CD8-positive, alpha-beta memory T cell (primary cell): ENCODE measurements at regions not wholly inside any gene's neighbourhood (a gene's known extent, or its start where the extent isn't known, plus 50 kb on each side); places are given as distances from the start of the nearest gene placed in this dataset.

Experiments
- CTCF ChIA-PET: fragments of 350-600 bp; sonication (Branson Sonifier 250); formaldehyde crosslinking; loops from one replicate; lab custom pipeline; 2021; ENCODE audit warnings: antibody characterized with exemption; lab: Charles Lee
- POLR2A ChIA-PET: fragments of 350-600 bp; sonication (Branson Sonifier 250); formaldehyde crosslinking; loops from one replicate; lab custom pipeline; 2021; ENCODE audit warnings: antibody characterized with exemption; lab: Charles Lee
- DNase-seq, 5 donors: peaks; one replicate each; pipeline versions ENCODE4 v3.0.0 to v3.0.0-alpha.2; 2020 to 2022; ENCODE audit warnings: mixed read lengths in 1 of 5
- H3K27ac ChIP-seq: one replicate; pipeline ENCODE4 v1.7.0; 2013; ENCODE audit warnings: low read depth, mild to moderate bottlenecking, low read length, moderate library complexity
- H3K27me3 ChIP-seq: 2 replicates; pipeline ENCODE4 v1.7.0; 2013; ENCODE audit warnings: low read length, mild to moderate bottlenecking; ENCODE audit not compliant: insufficient read depth, poor library complexity, severe bottlenecking
- H3K36me3 ChIP-seq: 2 replicates; pipeline ENCODE4 v1.7.0; 2013; ENCODE audit warnings: mild to moderate bottlenecking, low read length, moderate library complexity; ENCODE audit not compliant: insufficient read depth
- H3K4me1 ChIP-seq: 2 replicates; pipeline ENCODE4 v1.7.0; 2013; ENCODE audit warnings: mild to moderate bottlenecking, low read length, moderate library complexity; ENCODE audit not compliant: insufficient read depth
- H3K4me3 ChIP-seq: 2 replicates; pipeline ENCODE4 v1.7.0; 2013; ENCODE audit warnings: mild to moderate bottlenecking, low read length
- H3K9me3 ChIP-seq: 2 replicates; pipeline ENCODE4 v1.7.0; 2013; ENCODE audit warnings: mild to moderate bottlenecking, low read length
- H3K27ac Mint-ChIP-seq, 8 donors: one replicate each; pipeline ENCODE4 v1.8.0; 2020 to 2021; ENCODE audit warnings: mixed read lengths in 8 of 8, mild to moderate bottlenecking in 6 of 8, inconsistent platforms in 3 of 8, moderate library complexity in 3 of 8
- H3K27me3 Mint-ChIP-seq, 2 donors: one replicate each; pipeline ENCODE4 v1.8.0; 2020 to 2021; ENCODE audit warnings: mixed read lengths in 2 of 2, mild to moderate bottlenecking in 1 of 2, moderate library complexity in 1 of 2
- H3K36me3 Mint-ChIP-seq, 3 donors: one replicate each; pipeline ENCODE4 v1.8.0; 2020 to 2021; ENCODE audit warnings: mixed read lengths in 3 of 3, inconsistent platforms in 1 of 3, mild to moderate bottlenecking in 1 of 3
- H3K4me1 Mint-ChIP-seq, 3 donors: one replicate each; pipeline ENCODE4 v1.8.0; 2020 to 2021; ENCODE audit warnings: mixed read lengths in 3 of 3, inconsistent platforms in 1 of 3, mild to moderate bottlenecking in 1 of 3
- H3K4me3 Mint-ChIP-seq, 7 donors: one replicate each; pipeline ENCODE4 v1.8.0; 2020 to 2021; ENCODE audit warnings: mixed read lengths in 7 of 7, mild to moderate bottlenecking in 6 of 7, moderate library complexity in 4 of 7, inconsistent platforms in 2 of 7
- H3K9me3 Mint-ChIP-seq, 5 donors: one replicate each; pipeline ENCODE4 v1.8.0; 2020 to 2022; ENCODE audit warnings: mixed read lengths in 5 of 5, mild to moderate bottlenecking in 3 of 5, moderate library complexity in 2 of 5, inconsistent platforms in 1 of 5

- H3K4me1 ChIP-seq: no peaks in the 10 kb centered on the region
- no peaks in the 10 kb centered on the region for H3K9me3 ChIP-seq
- H3K4me3 Mint-ChIP-seq: no peak overlapping the region
- H3K27me3 Mint-ChIP-seq: peaks cover 9 to 20% of the 10 kb centered on the region in 2 donors
- H3K27me3 ChIP-seq: no peaks in the 10 kb centered on the region
- H3K4me3 ChIP-seq: no peak overlapping the region
- no peak overlapping the region for H3K27ac Mint-ChIP-seq
- no peaks in the 10 kb centered on the region for H3K9me3 Mint-ChIP-seq
- no peaks in the 10 kb centered on the region for H3K36me3 Mint-ChIP-seq
- ChIA-PET POLR2A (no interaction called here), CTCF (no interaction called here)
- no peak overlapping the region for H3K27ac ChIP-seq
- H3K4me1 Mint-ChIP-seq: no peaks in the 10 kb centered on the region
- no peak for DNase-seq
- H3K36me3 ChIP-seq: no peaks in the 10 kb centered on the region
Observed at GRCh38 chr2:236892721-236893120, 193.0 kb upstream of the COPS8 start.

DNA sequence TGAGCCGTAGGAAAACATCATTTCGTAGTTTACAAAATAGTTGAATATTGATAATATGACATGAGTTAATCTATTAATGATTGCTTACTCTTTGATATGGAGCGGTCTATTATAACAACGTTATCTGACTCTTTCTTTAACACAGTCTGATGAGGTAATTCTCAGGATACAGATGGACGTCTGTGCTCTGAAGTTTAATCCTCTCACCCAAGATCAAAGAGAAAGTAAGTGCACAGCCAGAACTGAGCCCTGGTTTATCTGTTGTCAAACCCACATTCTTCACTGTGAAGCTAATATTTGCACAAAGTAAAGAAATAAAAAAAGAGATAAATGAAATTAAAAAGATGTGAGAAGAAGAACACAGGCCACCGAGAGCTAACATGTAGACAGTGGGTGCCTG is 190.9 kb upstream of the COPS8 start:
- CTCF ChIA-PET: no interaction called here
- DNase-seq: no peak
- H3K27ac Mint-ChIP-seq: peak overlapping the region in 1 of 8 donors; percentile 21

DNA sequence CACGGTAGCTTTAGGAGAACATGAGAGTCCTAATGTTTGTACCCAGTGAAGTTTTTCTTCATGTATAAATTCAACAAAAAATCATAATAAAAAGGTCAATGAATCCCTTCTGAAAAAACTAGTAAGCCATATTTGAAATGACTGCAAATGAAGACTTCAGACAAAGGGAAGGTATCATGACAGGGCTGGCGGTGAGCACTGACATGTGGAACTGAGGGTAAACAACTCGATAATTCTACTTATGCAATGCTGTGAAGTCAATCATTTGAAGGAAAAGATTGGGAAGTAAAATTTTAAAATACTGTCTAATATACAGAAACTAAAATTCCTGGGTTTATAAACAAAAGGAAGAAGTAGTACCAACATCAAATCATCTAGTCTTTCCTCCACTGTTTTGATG is 190.2 kb upstream of the COPS8 start:
- Histone ChIP-seq H3K36me3 (no peaks in the 10 kb centered on the region), H3K4me1 (no peaks in the 10 kb centered on the region), H3K9me3 (no peaks in the 10 kb centered on the region), H3K4me3 (no peak overlapping the region), H3K27me3 (no peaks in the 10 kb centered on the region), H3K27ac (no peak overlapping the region)
- peaks cover 6 to 8% of the 10 kb centered on the region in 2 donors for H3K27me3 Mint-ChIP-seq
- H3K9me3 Mint-ChIP-seq: no peaks in the 10 kb centered on the region
- POLR2A ChIA-PET: no interaction called here
- DNase-seq: no peak
- no peak overlapping the region for H3K4me3 Mint-ChIP-seq
- H3K4me1 Mint-ChIP-seq: no peaks in the 10 kb centered on the region
- no peak overlapping the region for H3K27ac Mint-ChIP-seq
- H3K36me3 Mint-ChIP-seq: no peaks in the 10 kb centered on the region
- CTCF ChIA-PET: no interaction called here

More for the DNA sequence above, 190.9 kb upstream of the COPS8 start:
- H3K27ac ChIP-seq: no peak overlapping the region
- Mint-ChIP-seq H3K36me3 (no peaks in the 10 kb centered on the region), H3K4me3 (no peak overlapping the region), H3K4me1 (no peaks in the 10 kb centered on the region), H3K27me3 (peaks cover 8% of the 10 kb centered on the region in 2 donors), H3K9me3 (no peaks in the 10 kb centered on the region)
- H3K27me3 ChIP-seq: no peaks in the 10 kb centered on the region
- no peaks in the 10 kb centered on the region for H3K9me3 ChIP-seq
- H3K4me3 ChIP-seq: no peak overlapping the region
- POLR2A ChIA-PET: no interaction called here
- no peaks in the 10 kb centered on the region for H3K36me3 ChIP-seq
- no peaks in the 10 kb centered on the region for H3K4me1 ChIP-seq

DNA sequence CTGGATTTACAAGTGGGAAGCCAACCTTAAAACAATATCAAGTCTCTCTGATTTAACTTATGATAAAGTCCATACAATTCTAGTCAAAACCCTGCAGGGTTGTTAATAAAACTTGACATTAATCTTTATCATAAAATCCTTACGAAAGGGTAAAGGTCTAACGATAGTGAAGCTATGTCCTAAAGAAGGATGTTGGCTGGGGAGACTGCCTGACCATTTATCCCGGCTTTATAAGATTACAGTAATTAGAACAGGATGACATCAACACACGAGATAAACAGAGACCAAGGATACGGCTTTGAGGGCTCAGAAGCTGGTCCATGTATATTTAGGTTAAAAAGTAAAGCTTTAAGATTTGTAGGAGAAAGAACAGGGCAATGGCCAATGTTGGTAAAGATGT is 189.0 kb upstream of the COPS8 start:
- H3K4me3 Mint-ChIP-seq: no peak overlapping the region
- H3K27ac ChIP-seq: no peak overlapping the region
- no peak overlapping the region for H3K27ac Mint-ChIP-seq
- H3K4me3 ChIP-seq: no peak overlapping the region
- H3K9me3 ChIP-seq: no peaks in the 10 kb centered on the region
- no peaks in the 10 kb centered on the region for H3K27me3 ChIP-seq
- DNase-seq: no peak
- no peaks in the 10 kb centered on the region for H3K9me3 Mint-ChIP-seq
- no peaks in the 10 kb centered on the region for H3K36me3 ChIP-seq
- H3K36me3 Mint-ChIP-seq: no peaks in the 10 kb centered on the region
- ChIA-PET POLR2A (no interaction called here), CTCF (no interaction called here)
- no peaks in the 10 kb centered on the region for H3K4me1 ChIP-seq
- H3K4me1 Mint-ChIP-seq: no peaks in the 10 kb centered on the region
- H3K27me3 Mint-ChIP-seq: peaks cover 7 to 8% of the 10 kb centered on the region in 2 donors

DNA sequence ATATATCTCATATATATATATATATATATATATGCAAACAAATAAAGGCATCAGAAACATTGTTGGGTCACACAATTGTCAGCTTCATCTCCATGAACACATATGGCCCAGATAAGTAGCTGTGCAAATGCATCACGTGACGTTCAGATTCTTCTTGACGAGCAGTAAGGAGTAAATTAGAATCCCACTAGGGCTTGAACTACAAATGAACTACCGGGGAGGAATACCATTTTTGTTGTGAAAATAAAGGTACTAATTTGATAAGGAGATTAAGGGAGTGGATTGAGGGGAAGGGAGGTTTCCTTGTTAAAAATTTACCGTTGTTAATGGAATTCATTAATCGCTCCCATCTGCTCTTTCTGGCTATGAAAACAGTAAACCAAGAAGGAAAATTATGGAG is 186.5 kb upstream of the COPS8 start:
- DNase-seq: no peak
- H3K36me3 Mint-ChIP-seq: no peaks in the 10 kb centered on the region
- H3K4me1 Mint-ChIP-seq: no peaks in the 10 kb centered on the region
- no peaks in the 10 kb centered on the region for H3K9me3 ChIP-seq
- no peaks in the 10 kb centered on the region for H3K9me3 Mint-ChIP-seq
- no peaks in the 10 kb centered on the region for H3K27me3 ChIP-seq
- no peak overlapping the region for H3K4me3 Mint-ChIP-seq
- POLR2A ChIA-PET: no interaction called here
- CTCF ChIA-PET: interaction anchor here (1.3 kb wide), 1 partner anchor 14 kb away, joined by 3 read pairs; no protein-coding TSS in a partner anchor
- H3K4me1 ChIP-seq: no peaks in the 10 kb centered on the region
- peaks cover 7 to 20% of the 10 kb centered on the region in 2 donors for H3K27me3 Mint-ChIP-seq
- no peak overlapping the region for H3K4me3 ChIP-seq
- H3K27ac Mint-ChIP-seq: no peak overlapping the region
- H3K36me3 ChIP-seq: no peaks in the 10 kb centered on the region
- no peak overlapping the region for H3K27ac ChIP-seq

DNA sequence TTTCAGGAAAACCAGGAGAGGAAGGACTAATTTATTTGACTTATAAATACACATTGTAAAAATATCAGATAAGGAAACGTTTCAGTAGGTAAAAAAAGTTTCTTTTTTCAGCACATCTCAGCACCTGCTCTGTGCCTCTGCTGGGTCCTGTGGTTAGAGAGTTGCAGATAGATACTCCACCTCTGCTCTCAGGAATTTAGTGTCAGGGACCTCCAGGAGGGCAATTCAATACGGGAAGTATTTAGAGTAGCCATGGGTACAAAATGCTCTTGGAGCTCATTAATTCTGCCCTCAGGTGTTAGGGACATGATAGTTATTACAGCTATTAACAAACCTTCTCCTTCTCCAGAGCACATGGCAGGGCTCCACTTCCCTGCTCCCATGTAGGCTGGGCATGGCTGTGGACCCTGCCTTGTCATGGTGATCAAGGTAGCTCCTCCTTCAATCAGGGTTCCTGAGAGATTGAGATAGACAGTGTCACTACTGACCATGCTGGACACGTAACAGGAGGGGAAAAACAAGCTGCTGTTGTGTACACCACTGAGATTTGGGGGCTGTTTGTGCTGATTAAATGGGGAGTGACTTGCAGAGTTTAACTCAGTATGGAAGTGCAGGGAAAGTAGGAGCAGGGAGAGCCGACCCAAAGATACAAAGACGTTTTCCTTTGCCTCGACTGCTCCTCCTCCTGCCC is 185.6 kb upstream of the COPS8 start:
- no peaks in the 10 kb centered on the region for H3K9me3 Mint-ChIP-seq
- CTCF ChIA-PET: interaction anchor here (1.3 kb wide), 1 partner anchor 14 kb away, joined by 3 read pairs; no protein-coding TSS in a partner anchor
- no peak for DNase-seq
- H3K9me3 ChIP-seq: no peaks in the 10 kb centered on the region
- H3K27me3 Mint-ChIP-seq: peaks cover 8 to 27% of the 10 kb centered on the region in 2 donors
- H3K4me3 Mint-ChIP-seq: no peak overlapping the region
- POLR2A ChIA-PET: no interaction called here
- H3K27me3 ChIP-seq: no peaks in the 10 kb centered on the region
- H3K4me3 ChIP-seq: no peak overlapping the region
- no peaks in the 10 kb centered on the region for H3K36me3 ChIP-seq
- H3K4me1 Mint-ChIP-seq: no peaks in the 10 kb centered on the region
- H3K36me3 Mint-ChIP-seq: no peaks in the 10 kb centered on the region
- H3K27ac ChIP-seq: no peak overlapping the region
- no peaks in the 10 kb centered on the region for H3K4me1 ChIP-seq
- H3K27ac Mint-ChIP-seq: no peak overlapping the region

- POLR2A ChIA-PET: no interaction called here
- DNase-seq: no peak
- H3K36me3 Mint-ChIP-seq: no peaks in the 10 kb centered on the region
- CTCF ChIA-PET: no interaction called here
- H3K27ac ChIP-seq: no peak overlapping the region
- no peak overlapping the region for H3K4me3 Mint-ChIP-seq
- no peaks in the 10 kb centered on the region for H3K36me3 ChIP-seq
- peaks cover 8 to 27% of the 10 kb centered on the region in 2 donors for H3K27me3 Mint-ChIP-seq
- no peaks in the 10 kb centered on the region for H3K4me1 Mint-ChIP-seq
- no peaks in the 10 kb centered on the region for H3K4me1 ChIP-seq
- no peaks in the 10 kb centered on the region for H3K9me3 Mint-ChIP-seq
- no peak overlapping the region for H3K27ac Mint-ChIP-seq
- no peak overlapping the region for H3K4me3 ChIP-seq
- no peaks in the 10 kb centered on the region for H3K9me3 ChIP-seq
- no peaks in the 10 kb centered on the region for H3K27me3 ChIP-seq
Observed at GRCh38 chr2:236901956-236902355, 183.7 kb upstream of the COPS8 start.

DNA sequence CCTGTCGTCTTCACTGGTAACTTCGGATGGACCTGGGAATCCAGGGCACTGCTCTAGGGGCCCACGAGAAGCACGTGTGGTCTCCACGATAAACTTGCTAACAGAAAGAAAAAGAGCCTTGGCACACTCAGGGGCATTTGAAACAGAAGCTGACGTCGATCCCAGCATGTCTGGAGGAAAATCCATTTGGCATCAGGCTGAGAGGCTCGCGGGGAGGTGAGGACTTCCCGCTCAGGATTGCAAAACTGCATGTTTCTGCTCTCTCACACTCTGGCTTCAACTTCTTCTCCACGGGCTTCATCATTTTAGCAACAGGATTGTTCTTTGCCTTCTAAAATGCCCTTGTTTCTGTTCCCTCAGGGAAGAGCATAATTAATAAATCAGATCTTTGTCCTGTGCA is 181.7 kb upstream of the COPS8 start:
- Mint-ChIP-seq H3K36me3 (no peaks in the 10 kb centered on the region), H3K4me3 (no peak overlapping the region), H3K27me3 (peaks cover 11 to 33% of the 10 kb centered on the region in 2 donors), H3K9me3 (no peaks in the 10 kb centered on the region), H3K4me1 (no peaks in the 10 kb centered on the region), H3K27ac (no peak overlapping the region)
- Histone ChIP-seq H3K4me3 (no peak overlapping the region), H3K9me3 (no peaks in the 10 kb centered on the region), H3K4me1 (no peaks in the 10 kb centered on the region), H3K27me3 (no peaks in the 10 kb centered on the region), H3K27ac (no peak overlapping the region), H3K36me3 (no peaks in the 10 kb centered on the region)
- ChIA-PET POLR2A (no interaction called here), CTCF (no interaction called here)
- no peak for DNase-seq
